ENCODE measurements at regions not wholly inside any gene's neighbourhood (a gene's known extent, or its start where the extent isn't known, plus 50 kb on each side); places are given as distances from the start of the nearest gene placed in this dataset.

GRCh38 chr15:59887211-59887610 is 116.9 kb upstream of the FOXB1 start:
- DNase-seq (no peak), ATAC-seq (no peak)
- Histone ChIP-seq H3K4me3 (no peak overlapping the region), H3K4me1 (no peaks in the 10 kb centered on the region), H3K27ac (no peak overlapping the region), H3K36me3 (no peaks in the 10 kb centered on the region), H3K27me3 (peaks cover 0 to 2% (median 2%) of the 10 kb centered on the region in 3 donors), H3K9me3 (no peaks in the 10 kb centered on the region)
- in situ Hi-C loops (cut with MboI; ENCODE audit: low sequenced_read_pairs in 4 of 4) (no loop called here), intact Hi-C loops (cut with DNase I; ENCODE audit: low total_unique reads) (no loop called here)
- TF ChIP-seq, protein P1, sequence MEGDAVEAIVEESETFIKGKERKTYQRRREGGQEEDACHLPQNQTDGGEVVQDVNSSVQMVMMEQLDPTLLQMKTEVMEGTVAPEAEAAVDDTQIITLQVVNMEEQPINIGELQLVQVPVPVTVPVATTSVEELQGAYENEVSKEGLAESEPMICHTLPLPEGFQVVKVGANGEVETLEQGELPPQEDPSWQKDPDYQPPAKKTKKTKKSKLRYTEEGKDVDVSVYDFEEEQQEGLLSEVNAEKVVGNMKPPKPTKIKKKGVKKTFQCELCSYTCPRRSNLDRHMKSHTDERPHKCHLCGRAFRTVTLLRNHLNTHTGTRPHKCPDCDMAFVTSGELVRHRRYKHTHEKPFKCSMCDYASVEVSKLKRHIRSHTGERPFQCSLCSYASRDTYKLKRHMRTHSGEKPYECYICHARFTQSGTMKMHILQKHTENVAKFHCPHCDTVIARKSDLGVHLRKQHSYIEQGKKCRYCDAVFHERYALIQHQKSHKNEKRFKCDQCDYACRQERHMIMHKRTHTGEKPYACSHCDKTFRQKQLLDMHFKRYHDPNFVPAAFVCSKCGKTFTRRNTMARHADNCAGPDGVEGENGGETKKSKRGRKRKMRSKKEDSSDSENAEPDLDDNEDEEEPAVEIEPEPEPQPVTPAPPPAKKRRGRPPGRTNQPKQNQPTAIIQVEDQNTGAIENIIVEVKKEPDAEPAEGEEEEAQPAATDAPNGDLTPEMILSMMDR (IDR thresholded peaks at IDR 0.05 in 4 of 5, conservative IDR thresholded peaks at IDR 0.05 in 1 of 5), result no peak
- TF ChIP-seq POLR2A (IDR thresholded peaks at IDR 0.05), result no peak

GRCh38 chr15:59886441-59886840 is 117.7 kb upstream of the FOXB1 start:
- no peaks in the 10 kb centered on the region for H3K4me1 ChIP-seq
- no peak overlapping the region for H3K27ac ChIP-seq
- no peak for ATAC-seq
- intact Hi-C loops (cut with DNase I; ENCODE audit: low total_unique reads) (no loop called here), in situ Hi-C loops (cut with MboI; ENCODE audit: low sequenced_read_pairs in 4 of 4) (no loop called here)
- H3K27me3 ChIP-seq, result peaks cover 0 to 2% (median 2%) of the 10 kb centered on the region in 3 donors
- H3K9me3 ChIP-seq, result no peaks in the 10 kb centered on the region
- no peak for TF ChIP-seq POLR2A (IDR thresholded peaks at IDR 0.05)
- TF ChIP-seq, protein P1 (IDR thresholded peaks at IDR 0.05 in 4 of 5, conservative IDR thresholded peaks at IDR 0.05 in 1 of 5), result no peak
- no peaks in the 10 kb centered on the region for H3K36me3 ChIP-seq
- DNase-seq, result no peak
- H3K4me3 ChIP-seq, result no peak overlapping the region

DNA sequence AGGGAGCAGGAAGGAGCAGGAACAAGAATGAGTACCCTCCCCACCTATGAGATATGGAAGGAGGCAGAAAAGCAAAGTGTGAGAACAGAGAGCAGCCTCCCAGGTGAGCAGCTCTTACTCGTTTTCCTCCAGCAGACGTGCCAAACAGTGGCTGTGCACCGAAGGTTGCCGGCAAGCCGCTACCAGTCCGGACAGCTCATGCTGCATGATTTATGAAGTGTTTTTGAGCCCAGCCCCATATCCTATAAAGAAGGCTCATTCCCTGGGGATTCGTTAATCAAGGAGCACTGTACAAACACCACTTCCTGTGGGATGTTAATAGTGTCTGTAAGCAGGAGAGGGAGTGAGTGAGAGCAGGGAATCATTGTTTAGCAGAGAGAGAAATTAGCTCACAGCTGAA is 118.3 kb upstream of the FOXB1 start:
- in situ Hi-C loops (cut with MboI; ENCODE audit: low sequenced_read_pairs in 4 of 4), result no loop called here
- Histone ChIP-seq H3K4me3 (no peak overlapping the region), H3K27me3 (peaks cover 0 to 2% (median 2%) of the 10 kb centered on the region in 3 donors), H3K4me1 (no peaks in the 10 kb centered on the region), H3K9me3 (no peaks in the 10 kb centered on the region), H3K36me3 (no peaks in the 10 kb centered on the region), H3K27ac (no peak overlapping the region)
- DNase-seq (no peak), ATAC-seq (no peak)
- no peak for TF ChIP-seq POLR2A (IDR thresholded peaks at IDR 0.05)
- TF ChIP-seq, protein P1 (IDR thresholded peaks at IDR 0.05 in 4 of 5, conservative IDR thresholded peaks at IDR 0.05 in 1 of 5), result no peak
- intact Hi-C loops (cut with DNase I; ENCODE audit: low total_unique reads), result no loop called here

GRCh38 chr15:59879506-59880265 is 124.4 kb upstream of the FOXB1 start:
- TF ChIP-seq POLR2A (IDR thresholded peaks at IDR 0.05), result no peak
- TF ChIP-seq, protein P1 (IDR thresholded peaks at IDR 0.05 in 4 of 5, conservative IDR thresholded peaks at IDR 0.05 in 1 of 5), result no peak
- H3K36me3 ChIP-seq, result no peaks in the 10 kb centered on the region
- in situ Hi-C loops (cut with MboI; ENCODE audit: low sequenced_read_pairs in 4 of 4), result no loop called here
- ATAC-seq (no peak), DNase-seq (no peak)
- peaks cover 0 to 5% (median 0%) of the 10 kb centered on the region in 3 donors for H3K27me3 ChIP-seq
- no peaks in the 10 kb centered on the region for H3K9me3 ChIP-seq
- no peak overlapping the region for H3K27ac ChIP-seq
- H3K4me1 ChIP-seq, result no peaks in the 10 kb centered on the region
- intact Hi-C loops (cut with DNase I; ENCODE audit: low total_unique reads), result no loop called here
- H3K4me3 ChIP-seq, result no peak overlapping the region

Measured in gastrocnemius medialis (tissue), 4 donors.